NT2/D1 (cell line): ENCODE measurements at regions not wholly inside any gene's neighbourhood (a gene's known extent, or its start where the extent isn't known, plus 50 kb on each side); places are given as distances from the start of the nearest gene placed in this dataset.

Experiments
- SUZ12 ChIP-seq: IDR thresholded peaks from 2 replicates; pipeline ENCODE4 v1.6.1; 2011; ENCODE audit not compliant: insufficient read length, insufficient read depth; ENCODE audit errors: extremely low read depth
- ZNF274 ChIP-seq: IDR thresholded peaks from 2 replicates; pipeline ENCODE4 v1.6.1; 2011; ENCODE audit warnings: mild to moderate bottlenecking, low read depth, low read length

- TF ChIP-seq SUZ12, result no peak
- no peak for TF ChIP-seq ZNF274
Measured at GRCh38 chr3:115388166-115388565, 235.1 kb upstream of the GAP43 start.
